GM12878 (cell line): ENCODE measurements at regions not wholly inside any gene's neighbourhood (a gene's known extent, or its start where the extent isn't known, plus 50 kb on each side); places are given as distances from the start of the nearest gene placed in this dataset.
A peak's percentile ranks its signal among the peaks of the same experiment; 100 is the strongest.

ENCODE experiments used
- ATF3 ChIP-seq: IDR thresholded peaks from 2 replicates; pipeline ENCODE4 v1.6.1; 2011; ENCODE audit warnings: low read depth, mild to moderate bottlenecking, low read length, moderate library complexity, borderline replicate concordance; ENCODE audit errors: extremely low read depth
- BMI1 ChIP-seq: fragments of 450-650 bp; IDR thresholded peaks from 2 replicates; pipeline ENCODE4 v1.6.1; 2016; ENCODE audit warnings: mild to moderate bottlenecking, moderate library complexity, borderline replicate concordance
- ETV6 ChIP-seq, 2 experiments: fragments of 450-650 bp in 1 of 2; IDR thresholded peaks in 1 of 2; conservative IDR thresholded peaks in 1 of 2; 2 replicates each; pipeline ENCODE4 v1.6.1; 2014; ENCODE audit warnings: antibody characterized with exemption in 1 of 2, borderline replicate concordance in 1 of 2, low read depth in 1 of 2, mild to moderate bottlenecking in 1 of 2, moderate library complexity in 1 of 2
- HSF1 ChIP-seq: fragments of 150-350 bp; IDR thresholded peaks from 2 replicates; pipeline ENCODE4 v1.6.1; 2014; ENCODE audit warnings: mild to moderate bottlenecking, low read depth, low read length
- IKZF1 ChIP-seq: fragments of 450-650 bp; conservative IDR thresholded peaks from 2 replicates; pipeline ENCODE4 v1.6.1; 2017; ENCODE audit warnings: antibody characterized with exemption, mild to moderate bottlenecking
- NBN ChIP-seq: fragments of 450-650 bp; IDR thresholded peaks from 2 replicates; pipeline ENCODE4 v1.6.1; 2016
- NR2F1 ChIP-seq: fragments of 450-650 bp; conservative IDR thresholded peaks from 2 replicates; pipeline ENCODE4 v1.6.1; 2017; ENCODE audit warnings: mild to moderate bottlenecking
- POLR2AphosphoS5 ChIP-seq: IDR thresholded peaks from 2 replicates; pipeline ENCODE4 v1.6.1; 2011; ENCODE audit warnings: mild to moderate bottlenecking, low read length, inconsistent platforms
- PRDM15 ChIP-seq: fragments of 450-650 bp; formaldehyde crosslinking; IDR thresholded peaks from 2 replicates; pipeline ENCODE4 v1.4.0; 2020; ENCODE audit warnings: mild to moderate bottlenecking, moderate library complexity
- RELA ChIP-seq: fragments of 450-650 bp; IDR thresholded peaks from 2 replicates; pipeline ENCODE4 v1.8.0; 2014; ENCODE audit warnings: borderline replicate concordance; ENCODE audit not compliant: partially characterized antibody
- USF2 ChIP-seq: IDR thresholded peaks from 2 replicates; pipeline ENCODE4 v1.6.1; 2011; ENCODE audit warnings: low read depth, low read length, improper control_type of control experiment, borderline replicate concordance
- YBX1 ChIP-seq: fragments of 450-650 bp; IDR thresholded peaks from 2 replicates; pipeline ENCODE4 v1.6.1; 2016; ENCODE audit warnings: antibody characterized with exemption
- TF ChIP-seq, protein P1 (sequence below): IDR thresholded peaks from 2 replicates; pipeline ENCODE4 v1.6.1; 2011; ENCODE audit warnings: mild to moderate bottlenecking, low read depth, low read length, moderate library complexity; ENCODE audit not compliant: insufficient replicate concordance

GRCh38 chr17:72560303-72561247 lies 439.8 kb downstream of the SOX9 start (continued):
- TF ChIP-seq, protein P1, sequence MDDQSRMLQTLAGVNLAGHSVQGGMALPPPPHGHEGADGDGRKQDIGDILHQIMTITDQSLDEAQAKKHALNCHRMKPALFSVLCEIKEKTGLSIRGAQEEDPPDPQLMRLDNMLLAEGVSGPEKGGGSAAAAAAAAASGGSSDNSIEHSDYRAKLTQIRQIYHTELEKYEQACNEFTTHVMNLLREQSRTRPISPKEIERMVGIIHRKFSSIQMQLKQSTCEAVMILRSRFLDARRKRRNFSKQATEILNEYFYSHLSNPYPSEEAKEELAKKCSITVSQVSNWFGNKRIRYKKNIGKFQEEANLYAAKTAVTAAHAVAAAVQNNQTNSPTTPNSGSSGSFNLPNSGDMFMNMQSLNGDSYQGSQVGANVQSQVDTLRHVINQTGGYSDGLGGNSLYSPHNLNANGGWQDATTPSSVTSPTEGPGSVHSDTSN, result no peak
- no peak for TF ChIP-seq NR2F1
- TF ChIP-seq ATF3, result no peak
- TF ChIP-seq PRDM15 (CRISPR knock-in tag), result no peak
- 0 out of 2 replicates have a peak, but pooled peaks have one; percentile 26 for TF ChIP-seq IKZF1
- TF ChIP-seq YBX1, result no peak
- TF ChIP-seq ETV6 (conservative IDR thresholded peaks at IDR 0.05 in 1 of 2, IDR thresholded peaks at IDR 0.05 in 1 of 2; ENCODE audit: borderline replicate concordance in 1 of 2, low read depth in 1 of 2), result no peak
- TF ChIP-seq NBN, result no peak
- no peak for TF ChIP-seq POLR2AphosphoS5
- TF ChIP-seq RELA, result no peak
- TF ChIP-seq USF2, result no peak
- no peak for TF ChIP-seq HSF1
- TF ChIP-seq BMI1, result no peak
- TF ChIP-seq, all 136 proteins: peak for 9
